Hematopoietic multipotent progenitor cell treated with erythropoietin and hydrocortisone succinate and interleukin-3 and kit ligand, for 6 days (in vitro differentiated cells): ENCODE measurements at regions not wholly inside any gene's neighbourhood (a gene's known extent, or its start where the extent isn't known, plus 50 kb on each side); places are given as distances from the start of the nearest gene placed in this dataset.

Experiments used
- DNase-seq: peaks from one replicate; pipeline ENCODE4 v3.0.0-alpha.2; 2015

DNA sequence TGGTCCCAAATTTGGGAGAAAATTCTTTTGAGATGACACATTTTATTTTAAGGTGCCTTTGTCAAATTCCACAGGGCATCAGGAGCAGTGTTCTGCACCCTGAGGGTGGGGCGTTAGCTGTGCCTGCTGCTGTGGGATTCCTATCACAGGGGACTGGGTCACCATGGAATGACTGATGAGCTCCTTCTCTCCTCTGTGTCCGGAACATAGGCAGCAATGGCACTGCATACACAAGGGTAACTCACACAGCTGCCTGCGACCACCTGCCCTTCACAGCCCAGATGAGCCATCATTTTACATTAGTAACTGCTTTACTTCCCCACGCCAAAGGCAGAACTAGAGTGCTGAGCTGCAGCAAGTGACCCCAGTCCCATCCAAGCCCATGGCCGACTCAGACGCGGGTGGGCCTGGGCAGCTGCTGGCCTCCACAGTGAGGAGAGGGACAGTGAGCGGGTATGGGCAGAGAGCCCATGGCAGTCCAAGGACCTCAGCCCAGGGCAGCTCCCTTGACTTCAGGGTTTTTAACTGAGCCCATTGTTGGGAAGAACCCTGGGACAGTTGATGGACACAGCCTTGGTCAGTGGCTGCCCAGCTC is 93.7 kb downstream of the GADD45G start:
- DNase-seq, result no peak

DNA sequence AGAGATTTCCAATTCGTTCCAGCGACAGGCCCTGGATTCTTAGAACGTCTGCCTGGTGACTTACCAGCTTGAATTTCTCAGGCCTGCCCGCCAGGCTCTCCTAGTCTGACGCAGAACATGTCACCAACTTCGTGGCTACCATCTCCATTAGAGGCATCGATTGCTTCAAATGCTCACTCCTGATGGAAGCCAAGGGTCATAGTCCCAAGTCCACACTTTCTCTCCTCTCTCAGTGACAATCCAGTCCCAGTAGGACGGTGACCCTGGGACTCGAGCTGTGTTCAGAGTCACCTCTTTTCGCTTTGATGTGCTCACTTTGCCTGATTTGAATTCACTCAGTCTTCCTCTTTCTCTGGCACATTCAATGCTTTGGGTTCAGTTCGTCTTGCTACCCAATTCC is 94.8 kb downstream of the GADD45G start:
- DNase-seq, result no peak

- peak; percentile 35 for DNase-seq
Measured at GRCh38 chr9:89701221-89701798, 96.5 kb downstream of the GADD45G start.

DNA sequence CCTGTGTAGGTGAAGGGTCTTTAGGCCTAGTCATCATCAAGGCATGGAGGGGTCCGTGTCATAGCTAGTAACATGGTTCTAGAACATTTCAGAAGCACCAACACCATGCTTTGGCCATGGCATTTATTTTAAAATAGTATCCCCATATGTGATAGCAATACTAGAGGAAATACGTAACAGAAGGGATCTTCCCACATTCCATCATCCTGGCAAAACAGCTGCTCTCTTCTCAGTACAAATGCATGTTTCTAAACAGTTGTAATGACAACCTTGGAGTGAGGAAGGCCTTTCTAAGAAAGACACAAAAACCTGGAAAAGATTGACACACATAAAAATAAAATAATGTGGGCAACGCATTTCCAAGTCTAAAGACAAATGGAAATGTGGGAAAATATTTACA is 97.6 kb downstream of the GADD45G start:
- DNase-seq, result no peak

DNA sequence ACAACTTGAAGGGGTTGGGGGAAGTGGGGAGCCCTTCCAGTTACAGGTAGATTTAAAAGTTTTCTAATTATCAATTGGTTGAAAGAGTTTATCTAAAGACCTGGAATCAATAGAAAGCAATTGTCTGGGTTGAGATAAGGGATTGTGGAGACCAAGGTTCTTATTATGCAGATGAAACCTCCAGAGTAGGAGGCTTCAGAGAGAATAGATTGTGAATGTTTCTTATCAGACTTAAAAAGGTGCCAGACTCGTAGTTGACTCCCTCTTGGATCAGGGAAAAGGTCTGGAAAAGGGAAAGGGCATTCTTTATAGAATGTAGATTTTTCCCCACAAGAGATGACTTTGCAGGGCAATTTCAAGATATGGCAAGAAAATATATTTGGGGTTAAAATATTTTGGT is 100.8 kb downstream of the GADD45G start:
- no peak for DNase-seq

DNA sequence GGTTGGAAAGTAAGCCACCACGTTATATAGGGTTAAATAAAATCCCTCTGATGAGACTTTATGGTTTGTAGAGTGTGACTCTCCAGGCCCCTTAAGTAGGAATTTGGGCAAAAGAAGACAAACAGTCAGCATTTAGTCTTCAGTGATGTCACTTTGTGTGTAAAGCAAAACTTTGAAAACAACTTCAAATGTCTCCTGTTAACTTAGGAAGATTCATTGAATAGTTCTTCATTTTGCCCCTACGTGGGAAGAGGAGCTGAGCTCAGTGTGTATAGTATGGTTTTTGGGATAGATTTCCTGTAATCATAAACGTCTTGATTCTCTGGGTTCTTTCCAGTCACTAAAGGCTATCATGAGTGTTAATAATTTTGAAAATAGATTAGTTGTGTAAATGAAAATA is 101.3 kb downstream of the GADD45G start:
- no peak for DNase-seq

DNA sequence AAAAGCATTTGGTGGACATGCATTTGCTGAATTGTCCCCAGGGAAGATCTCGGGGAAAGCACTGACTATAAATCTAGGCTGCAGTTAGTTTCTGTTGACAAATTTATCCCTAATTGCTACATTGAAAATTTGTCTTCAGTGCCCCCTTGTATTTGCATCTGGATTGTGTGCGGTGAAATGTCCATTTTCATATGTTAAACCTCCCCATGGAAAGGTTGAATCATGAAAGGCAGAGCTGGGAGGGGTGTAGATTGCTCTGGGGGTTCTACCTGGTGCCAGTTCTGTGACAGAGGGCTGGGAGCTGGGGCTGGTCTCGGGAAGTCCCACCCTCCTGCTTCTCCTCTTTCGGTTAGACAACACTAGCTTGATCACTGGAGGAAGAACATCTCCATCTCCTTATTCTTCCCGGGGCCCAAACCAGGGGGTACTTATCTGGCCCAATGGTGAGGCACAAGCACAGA is 101.9 kb downstream of the GADD45G start:
- no peak for DNase-seq

DNA sequence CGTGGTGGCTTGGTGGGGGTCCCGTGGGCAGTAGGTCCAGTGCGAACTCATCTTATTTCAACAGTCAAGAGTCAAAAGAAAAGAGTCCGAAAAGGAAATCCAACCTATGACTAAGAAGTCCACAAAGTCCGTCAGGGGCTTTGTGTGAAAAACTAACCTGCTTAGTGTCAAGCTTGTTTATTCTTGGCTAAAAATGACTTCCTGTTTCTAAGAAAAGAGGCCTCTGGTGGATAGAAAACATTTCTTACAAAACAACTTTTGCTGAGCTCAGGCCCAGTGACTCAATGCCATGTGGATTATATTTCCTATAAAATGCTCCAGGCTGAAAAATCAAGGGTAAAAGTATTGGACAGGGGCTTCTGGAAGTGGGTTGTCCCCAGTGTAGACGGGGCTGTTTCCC is 105.9 kb downstream of the GADD45G start:
- DNase-seq, result peak; percentile 11

DNA sequence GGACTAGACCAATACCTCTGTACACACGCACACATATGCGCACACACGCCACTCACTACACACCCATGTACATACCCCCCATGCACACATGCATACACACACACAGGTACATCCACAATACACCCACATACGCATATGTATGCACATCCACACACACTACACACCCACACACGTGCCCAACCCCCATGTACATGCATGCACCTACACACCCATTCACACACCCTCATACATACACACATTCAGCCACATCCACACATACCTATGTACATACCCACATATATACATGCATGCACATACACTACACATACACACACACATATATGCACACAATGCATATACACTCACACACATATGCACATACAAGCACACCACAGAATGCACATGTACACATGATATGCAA is 107.1 kb downstream of the GADD45G start:
- DNase-seq, result no peak

- DNase-seq, result no peak
Measured at GRCh38 chr9:89712283-89712682, 107.5 kb downstream of the GADD45G start.

GRCh38 chr9:89714321-89714720 is 109.5 kb downstream of the GADD45G start:
- DNase-seq, result no peak

- no peak for DNase-seq
Measured at GRCh38 chr9:89715318-89715858, 110.6 kb downstream of the GADD45G start.

DNA sequence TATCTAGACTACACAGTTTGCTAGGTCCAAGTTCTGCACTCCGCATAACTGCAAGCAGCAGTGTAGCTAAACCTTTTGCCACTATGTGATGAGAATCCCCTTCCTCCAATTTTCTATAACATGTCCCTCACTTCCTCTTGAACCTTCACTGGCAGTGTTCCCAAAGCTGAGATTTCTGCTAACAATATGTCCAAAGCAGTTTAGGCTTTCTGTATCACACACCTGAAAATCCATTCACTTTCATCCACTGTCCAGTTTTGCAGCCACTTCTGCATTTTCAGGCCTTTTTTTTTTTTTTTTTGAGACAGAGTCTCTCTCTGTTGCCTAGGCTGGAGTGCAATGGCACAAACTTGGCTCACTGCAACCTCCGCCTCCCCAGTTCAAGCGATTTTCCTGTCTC is 111.1 kb downstream of the GADD45G start:
- no peak for DNase-seq

DNA sequence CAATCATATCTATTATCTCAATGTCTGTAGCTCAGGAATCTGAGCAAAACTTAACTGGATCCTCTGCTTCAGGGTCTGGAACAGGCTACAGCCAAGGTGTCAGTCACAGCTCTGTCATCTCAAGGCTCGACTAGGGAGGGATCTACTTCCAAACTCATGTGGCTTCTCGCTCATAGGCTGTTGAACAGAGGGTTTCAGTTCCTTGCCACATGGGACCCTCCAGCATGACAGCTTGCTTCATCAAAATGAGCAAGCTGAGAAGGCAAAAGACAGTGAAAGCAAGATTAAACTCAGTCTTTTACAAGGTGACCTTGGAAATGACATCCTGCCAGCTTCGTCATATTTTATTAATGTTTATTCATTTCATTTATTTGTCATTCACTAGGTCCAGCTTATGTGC is 111.7 kb downstream of the GADD45G start:
- no peak for DNase-seq

GRCh38 chr9:89718176-89718575 is 113.4 kb downstream of the GADD45G start:
- no peak for DNase-seq

- no peak for DNase-seq
Measured at GRCh38 chr9:89718651-89719050, 113.8 kb downstream of the GADD45G start.

GRCh38 chr9:89719202-89719601 is 114.4 kb downstream of the GADD45G start:
- no peak for DNase-seq

GRCh38 chr9:89720696-89721175 is 115.9 kb downstream of the GADD45G start:
- no peak for DNase-seq

DNA sequence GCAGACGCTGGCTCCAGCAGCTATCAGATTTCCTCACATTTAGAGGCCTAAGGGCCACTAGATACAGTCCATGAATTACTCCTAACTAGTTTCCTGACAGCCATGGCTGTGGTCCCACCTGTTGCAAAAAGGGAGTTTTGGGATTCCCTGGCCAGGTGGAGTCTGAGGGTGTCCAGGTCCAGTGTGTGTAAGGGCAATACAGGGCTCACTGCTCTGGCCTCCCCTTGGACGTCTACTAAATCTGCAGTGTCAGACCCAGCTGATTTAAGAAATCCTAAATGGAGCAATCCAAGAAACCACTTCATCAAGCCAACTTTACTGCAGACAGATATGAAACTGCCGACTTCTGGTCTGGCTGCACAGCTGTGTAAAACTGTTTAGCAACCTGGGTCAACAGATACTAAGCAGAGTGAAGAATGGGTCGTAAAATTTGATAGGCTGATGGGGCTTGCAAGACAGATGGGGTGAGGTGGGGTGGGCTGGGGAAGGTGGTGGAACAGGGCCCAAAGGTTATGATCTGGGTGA is 116.4 kb downstream of the GADD45G start:
- DNase-seq, result no peak

DNA sequence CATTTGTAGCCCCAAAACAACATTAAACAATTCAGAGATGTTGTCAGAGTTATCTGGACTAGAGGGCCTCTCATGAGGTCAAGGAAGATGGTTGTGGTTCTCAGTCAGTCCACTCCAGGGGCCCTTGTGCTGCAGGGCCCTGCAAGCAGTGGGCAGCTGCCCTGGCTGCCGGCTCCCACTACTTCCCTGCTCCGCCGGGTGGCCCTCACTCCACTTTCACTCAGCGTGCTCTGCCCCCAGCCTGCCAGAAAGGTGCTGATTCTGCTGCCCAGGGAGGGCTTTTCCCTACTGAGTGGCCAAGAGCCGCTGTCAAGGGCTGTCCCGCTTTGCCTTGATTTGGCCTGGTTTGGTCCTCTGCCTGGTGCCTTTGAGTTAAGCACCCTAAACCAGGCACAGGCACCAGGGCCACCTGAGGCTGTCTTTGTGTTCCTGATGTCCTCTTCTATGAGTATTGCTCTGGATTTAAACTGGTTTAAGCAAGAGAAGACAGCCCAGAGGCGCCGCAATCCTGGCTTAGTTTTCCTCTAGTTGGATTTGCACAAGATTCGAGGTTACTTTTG is 117.2 kb downstream of the GADD45G start:
- no peak for DNase-seq

DNA sequence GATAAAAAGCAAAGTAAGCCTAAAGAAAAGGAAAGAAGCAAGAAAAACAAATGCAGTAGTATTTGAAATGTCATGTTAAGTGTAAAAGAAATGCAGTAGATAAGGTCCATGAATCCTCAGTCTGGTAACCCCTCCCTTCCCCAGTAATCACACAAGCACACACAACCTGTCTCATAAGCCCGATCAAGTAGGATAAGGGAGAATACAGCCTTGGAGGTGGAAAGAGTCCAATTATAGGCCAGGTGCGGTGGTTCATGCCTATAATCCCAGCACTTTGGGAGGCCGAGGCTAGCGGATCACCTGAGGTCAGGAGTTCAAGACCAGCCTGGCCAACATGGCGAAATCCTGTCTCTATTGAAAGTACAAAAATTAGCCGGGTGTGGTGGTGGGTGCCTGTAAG is 117.9 kb downstream of the GADD45G start:
- no peak for DNase-seq

DNA sequence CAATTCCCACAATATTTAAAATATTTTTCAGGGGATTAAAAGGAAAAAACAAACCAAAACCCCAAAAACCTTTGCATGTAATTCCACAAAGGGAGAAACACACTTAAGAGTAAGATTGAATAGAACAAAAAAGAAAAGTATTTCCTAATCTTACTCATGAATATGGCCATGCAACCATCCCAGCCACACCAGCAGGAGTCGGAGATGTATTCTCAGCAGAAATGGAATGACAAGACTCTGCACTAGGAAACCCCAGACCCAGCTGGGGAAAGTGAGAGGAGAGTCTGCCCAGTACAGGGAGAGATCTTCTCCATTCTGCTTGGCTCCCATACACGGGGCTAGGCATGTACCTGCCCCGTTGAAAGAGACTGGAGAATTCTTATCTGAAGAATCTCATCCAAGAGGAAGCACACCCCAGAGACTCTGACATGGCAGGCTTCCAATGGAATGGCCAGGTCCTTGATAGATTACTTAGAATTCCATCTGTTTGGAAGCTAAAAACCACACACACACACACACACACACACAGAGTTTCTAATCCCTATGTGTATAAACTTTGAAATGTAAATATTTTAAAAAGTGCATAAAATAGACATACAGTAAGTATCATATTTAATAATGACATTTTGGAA is 118.8 kb downstream of the GADD45G start:
- DNase-seq, result no peak

DNA sequence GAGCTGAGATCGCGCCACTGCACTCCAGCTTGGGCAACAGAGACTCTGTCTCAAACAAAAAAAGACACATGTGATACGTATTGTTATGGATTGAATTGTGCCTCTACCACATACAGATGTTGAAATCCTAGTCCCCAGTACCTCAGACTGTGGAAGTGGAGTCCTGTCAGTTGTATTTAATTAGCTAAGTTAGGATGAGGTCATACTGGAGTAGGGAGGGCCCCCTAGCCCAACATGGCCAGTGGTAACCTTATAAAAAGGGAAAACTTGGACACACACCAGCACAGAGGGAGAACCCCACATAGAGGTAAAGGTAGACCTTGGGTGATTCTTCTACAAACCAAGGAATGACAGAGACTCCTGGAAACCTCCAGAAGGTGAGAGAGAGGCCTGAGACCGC is 119.8 kb downstream of the GADD45G start:
- DNase-seq, result no peak

DNA sequence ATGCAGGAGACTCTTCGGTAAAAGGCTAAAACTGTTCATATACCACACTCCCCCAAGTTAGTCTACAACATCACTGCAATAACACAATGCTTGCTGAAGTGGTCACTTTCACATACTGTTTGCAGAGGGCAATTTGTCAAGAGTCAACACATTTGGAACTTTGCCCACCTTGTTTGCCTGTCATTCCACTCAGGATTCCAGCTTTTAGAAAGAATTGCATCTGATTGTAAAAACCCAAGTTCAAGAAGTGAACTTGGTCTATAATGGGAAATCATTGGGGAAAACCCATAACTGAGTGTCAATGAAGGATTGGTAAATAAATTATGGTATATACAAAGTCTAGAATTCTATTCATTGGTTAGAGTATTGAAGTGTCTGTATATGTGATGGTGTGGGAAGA is 120.5 kb downstream of the GADD45G start:
- DNase-seq, result no peak
